Rectal smooth muscle tissue (tissue), 1 donor: ENCODE measurements at regions not wholly inside any gene's neighbourhood (a gene's known extent, or its start where the extent isn't known, plus 50 kb on each side); places are given as distances from the start of the nearest gene placed in this dataset.
A peak's percentile ranks its signal among the peaks of the same experiment; 100 is the strongest.

Experiments
- H3K27ac ChIP-seq: one replicate; pipeline ENCODE4 v1.7.0; 2013; ENCODE audit warnings: low read depth, low read length, inconsistent platforms
- H3K27me3 ChIP-seq: one replicate; pipeline ENCODE4 v1.7.0; 2013; ENCODE audit warnings: low read length; ENCODE audit not compliant: control insufficient read depth, insufficient read depth
- H3K36me3 ChIP-seq: one replicate; pipeline ENCODE4 v1.7.0; 2013; ENCODE audit warnings: low read length; ENCODE audit not compliant: control insufficient read depth, insufficient read depth
- H3K4me1 ChIP-seq: one replicate; pipeline ENCODE4 v1.7.0; 2013; ENCODE audit warnings: low read length; ENCODE audit not compliant: control insufficient read depth, insufficient read depth
- H3K4me3 ChIP-seq: one replicate; pipeline ENCODE4 v1.7.0; 2013; ENCODE audit warnings: low read length
- H3K9ac ChIP-seq: one replicate; pipeline ENCODE4 v1.7.0; 2013; ENCODE audit warnings: low read length

GRCh38 chr2:19490846-19491435 is 132.5 kb upstream of the OSR1 start:
- peak overlapping the region; percentile 81 for H3K27ac ChIP-seq

GRCh38 chr2:19488009-19488691 is 129.7 kb upstream of the OSR1 start:
- no peak overlapping the region for H3K4me3 ChIP-seq
- H3K27me3 ChIP-seq, result no peaks in the 10 kb centered on the region
- no peak overlapping the region for H3K9ac ChIP-seq
- H3K27ac ChIP-seq, result no peak overlapping the region
- H3K4me1 ChIP-seq, result peaks cover 12% of the 10 kb centered on the region
- H3K36me3 ChIP-seq, result no peaks in the 10 kb centered on the region

More at GRCh38 chr2:19490846-19491435, 132.5 kb upstream of the OSR1 start:
- Histone ChIP-seq H3K4me1 (peaks cover 12% of the 10 kb centered on the region), H3K27me3 (no peaks in the 10 kb centered on the region), H3K4me3 (no peak overlapping the region), H3K36me3 (no peaks in the 10 kb centered on the region), H3K9ac (no peak overlapping the region)

- no peaks in the 10 kb centered on the region for H3K27me3 ChIP-seq
- H3K36me3 ChIP-seq, result no peaks in the 10 kb centered on the region
- H3K4me1 ChIP-seq, result peaks cover 4% of the 10 kb centered on the region
- no peak overlapping the region for H3K4me3 ChIP-seq
- no peak overlapping the region for H3K9ac ChIP-seq
- no peak overlapping the region for H3K27ac ChIP-seq
Observed at GRCh38 chr2:19484736-19485135, 126.3 kb upstream of the OSR1 start.

- no peaks in the 10 kb centered on the region for H3K36me3 ChIP-seq
- H3K4me3 ChIP-seq, result no peak overlapping the region
- H3K27me3 ChIP-seq, result no peaks in the 10 kb centered on the region
- no peak overlapping the region for H3K27ac ChIP-seq
- H3K4me1 ChIP-seq, result no peaks in the 10 kb centered on the region
- no peak overlapping the region for H3K9ac ChIP-seq
Observed at GRCh38 chr2:19480673-19481072, 122.2 kb upstream of the OSR1 start.

- no peak overlapping the region for H3K27ac ChIP-seq
- H3K4me3 ChIP-seq, result no peak overlapping the region
- no peaks in the 10 kb centered on the region for H3K27me3 ChIP-seq
- no peaks in the 10 kb centered on the region for H3K4me1 ChIP-seq
- no peaks in the 10 kb centered on the region for H3K36me3 ChIP-seq
- no peak overlapping the region for H3K9ac ChIP-seq
Observed at GRCh38 chr2:19479666-19480065, 121.2 kb upstream of the OSR1 start.

GRCh38 chr2:19478409-19478808 is 120.0 kb upstream of the OSR1 start:
- Histone ChIP-seq H3K36me3 (no peaks in the 10 kb centered on the region), H3K27ac (no peak overlapping the region), H3K4me3 (no peak overlapping the region), H3K27me3 (no peaks in the 10 kb centered on the region), H3K9ac (no peak overlapping the region), H3K4me1 (no peaks in the 10 kb centered on the region)

GRCh38 chr2:19476327-19476726 is 117.9 kb upstream of the OSR1 start:
- H3K4me3 ChIP-seq, result no peak overlapping the region
- no peaks in the 10 kb centered on the region for H3K36me3 ChIP-seq
- no peak overlapping the region for H3K27ac ChIP-seq
- no peaks in the 10 kb centered on the region for H3K4me1 ChIP-seq
- H3K27me3 ChIP-seq, result peaks cover 2% of the 10 kb centered on the region
- H3K9ac ChIP-seq, result no peak overlapping the region

GRCh38 chr2:19474128-19474527 is 115.7 kb upstream of the OSR1 start:
- Histone ChIP-seq H3K4me1 (no peaks in the 10 kb centered on the region), H3K27ac (no peak overlapping the region), H3K27me3 (peaks cover 2% of the 10 kb centered on the region), H3K36me3 (no peaks in the 10 kb centered on the region), H3K4me3 (no peak overlapping the region), H3K9ac (no peak overlapping the region)

- no peaks in the 10 kb centered on the region for H3K36me3 ChIP-seq
- peaks cover 2% of the 10 kb centered on the region for H3K27me3 ChIP-seq
Observed at GRCh38 chr2:19473350-19473749, 114.9 kb upstream of the OSR1 start.

GRCh38 chr2:19472391-19472978 is 114.1 kb upstream of the OSR1 start:
- Histone ChIP-seq H3K9ac (no peak overlapping the region), H3K27ac (no peak overlapping the region), H3K4me1 (no peaks in the 10 kb centered on the region), H3K27me3 (peaks cover 2% of the 10 kb centered on the region), H3K36me3 (no peaks in the 10 kb centered on the region), H3K4me3 (no peak overlapping the region)

More at GRCh38 chr2:19473350-19473749, 114.9 kb upstream of the OSR1 start:
- Histone ChIP-seq H3K27ac (no peak overlapping the region), H3K9ac (no peak overlapping the region), H3K4me1 (no peaks in the 10 kb centered on the region), H3K4me3 (no peak overlapping the region)

GRCh38 chr2:19471491-19471890 is 113.1 kb upstream of the OSR1 start:
- H3K27ac ChIP-seq, result no peak overlapping the region
- peaks cover 2% of the 10 kb centered on the region for H3K27me3 ChIP-seq
- H3K4me1 ChIP-seq, result peaks cover 2% of the 10 kb centered on the region
- no peak overlapping the region for H3K4me3 ChIP-seq
- no peaks in the 10 kb centered on the region for H3K36me3 ChIP-seq
- H3K9ac ChIP-seq, result no peak overlapping the region

- no peaks in the 10 kb centered on the region for H3K27me3 ChIP-seq
- peaks cover 15% of the 10 kb centered on the region for H3K4me1 ChIP-seq
- peak overlapping the region; percentile 82 for H3K27ac ChIP-seq
- no peaks in the 10 kb centered on the region for H3K36me3 ChIP-seq
- H3K4me3 ChIP-seq, result no peak overlapping the region
- H3K9ac ChIP-seq, result no peak overlapping the region
Observed at GRCh38 chr2:19465978-19466377, 107.6 kb upstream of the OSR1 start.

GRCh38 chr2:19462256-19462645 is 103.8 kb upstream of the OSR1 start:
- Histone ChIP-seq H3K4me1 (peaks cover 15% of the 10 kb centered on the region), H3K4me3 (no peak overlapping the region), H3K27ac (peak overlapping the region; percentile 67), H3K36me3 (no peaks in the 10 kb centered on the region), H3K9ac (no peak overlapping the region), H3K27me3 (no peaks in the 10 kb centered on the region)
